HEK293 (cell line): ENCODE measurements at regions not wholly inside any gene's neighbourhood (a gene's known extent, or its start where the extent isn't known, plus 50 kb on each side); places are given as distances from the start of the nearest gene placed in this dataset.

Source experiments
- CTCF ChIA-PET: fragments of 350-600 bp; formaldehyde crosslinking; extraction: SDS; loops from one replicate; lab custom pipeline; 2021; ENCODE audit warnings: antibody characterized with exemption; lab: Yijun Ruan, JAX
- POLR2A ChIA-PET: fragments of 300-600 bp; formaldehyde crosslinking; extraction: SDS; loops from one replicate; lab custom pipeline; 2020; ENCODE audit warnings: antibody characterized with exemption, inconsistent platforms; lab: Yijun Ruan, JAX
- H3K27ac ChIP-seq: fragments of 200-500 bp; sonication (Bioruptor generic); 2 replicates; pipeline ENCODE4 v1.5.1; 2014; ENCODE audit warnings: low read depth, low read length, control low read depth, inconsistent platforms; ENCODE audit errors: extremely low read depth
- H3K36me3 ChIP-seq, 2 experiments: fragments of 200-500 bp in 1 of 2; sonication (Bioruptor generic) in 1 of 2; 1 replicate in 1 of 2; 2 replicates in 1 of 2; pipeline ENCODE4 v1.5.1; 2014 to 2017; ENCODE audit warnings: inconsistent platforms in 2 of 2, low read length in 2 of 2; ENCODE audit not compliant: control insufficient read depth in 2 of 2, insufficient read depth in 1 of 2
- H3K4me1 ChIP-seq: fragments of 200-500 bp; sonication (Bioruptor generic); 2 replicates; pipeline ENCODE4 v1.5.1; 2014; ENCODE audit warnings: mild to moderate bottlenecking, low read length, inconsistent platforms; ENCODE audit not compliant: control insufficient read depth, insufficient read depth
- H3K4me3 ChIP-seq: 2 replicates; pipeline ENCODE4 v1.5.1; 2011; ENCODE audit warnings: low read depth, mild to moderate bottlenecking, control low read depth, low read length, moderate library complexity
- H3K9me3 ChIP-seq: fragments of 200-500 bp; sonication (Bioruptor generic); 2 replicates; pipeline ENCODE4 v1.5.1; 2014; ENCODE audit warnings: low read depth, low read length, inconsistent platforms; ENCODE audit not compliant: control insufficient read depth, insufficient read depth
- CTCF ChIP-seq: fragments of 450-650 bp; formaldehyde crosslinking; IDR thresholded peaks from 2 replicates; pipeline ENCODE4 v1.5.1; 2016; ENCODE audit warnings: missing biosample characterization, missing genetic modification characterization
- EGR2 ChIP-seq: fragments of 450-650 bp; formaldehyde crosslinking; IDR thresholded peaks from 2 replicates; pipeline ENCODE4 v1.5.1; 2016; ENCODE audit warnings: low read depth, missing biosample characterization, missing genetic modification characterization
- GLIS2 ChIP-seq: fragments of 450-650 bp; formaldehyde crosslinking; IDR thresholded peaks from 2 replicates; pipeline ENCODE4 v1.5.1; 2016; ENCODE audit warnings: missing biosample characterization, missing genetic modification characterization
- HOXC10 ChIP-seq: sonication (generic); formaldehyde crosslinking; IDR thresholded peaks from 2 replicates; pipeline ENCODE4 v1.8.1; 2023; ENCODE audit warnings: mild to moderate bottlenecking, missing genetic modification reagents
- KLF7 ChIP-seq: fragments of 450-650 bp; formaldehyde crosslinking; IDR thresholded peaks from 2 replicates; pipeline ENCODE4 v1.5.1; 2016; ENCODE audit warnings: missing biosample characterization, missing genetic modification characterization, borderline replicate concordance
- PBX3 ChIP-seq: sonication (generic); formaldehyde crosslinking; IDR thresholded peaks from 2 replicates; pipeline ENCODE4 v1.8.1; 2022; ENCODE audit warnings: mild to moderate bottlenecking, moderate library complexity, missing genetic modification reagents
- RBAK ChIP-seq: fragments of 450-650 bp; formaldehyde crosslinking; IDR thresholded peaks from 2 replicates; pipeline ENCODE4 v1.5.1; 2016; ENCODE audit warnings: missing biosample characterization, missing genetic modification characterization
- SCRT1 ChIP-seq: fragments of 450-650 bp; formaldehyde crosslinking; IDR thresholded peaks from 2 replicates; pipeline ENCODE4 v1.5.1; 2016; ENCODE audit warnings: missing biosample characterization, missing genetic modification characterization, borderline replicate concordance
- SP7 ChIP-seq: fragments of 450-650 bp; formaldehyde crosslinking; IDR thresholded peaks from 2 replicates; pipeline ENCODE4 v1.5.1; 2016; ENCODE audit warnings: missing biosample characterization, missing genetic modification characterization
- ZBTB10 ChIP-seq: fragments of 450-650 bp; formaldehyde crosslinking; IDR thresholded peaks from 2 replicates; pipeline ENCODE4 v1.5.1; 2016; ENCODE audit warnings: missing biosample characterization, missing genetic modification characterization
- ZNF114 ChIP-seq: fragments of 450-650 bp; formaldehyde crosslinking; IDR thresholded peaks from 2 replicates; pipeline ENCODE4 v1.5.0; 2017; ENCODE audit warnings: missing biosample characterization, missing genetic modification characterization
- ZNF121 ChIP-seq: fragments of 450-650 bp; formaldehyde crosslinking; IDR thresholded peaks from 2 replicates; pipeline ENCODE4 v1.5.1; 2016; ENCODE audit warnings: missing biosample characterization, missing genetic modification characterization
- ZNF146 ChIP-seq: fragments of 450-650 bp; formaldehyde crosslinking; IDR thresholded peaks from 2 replicates; pipeline ENCODE4 v1.5.1; 2016; ENCODE audit warnings: missing biosample characterization, missing genetic modification characterization
- ZNF169 ChIP-seq: fragments of 450-650 bp; formaldehyde crosslinking; IDR thresholded peaks from 2 replicates; pipeline ENCODE4 v1.5.1; 2016; ENCODE audit warnings: missing biosample characterization, missing genetic modification characterization
- ZNF214 ChIP-seq: fragments of 450-650 bp; formaldehyde crosslinking; IDR thresholded peaks from 2 replicates; pipeline ENCODE4 v1.5.1; 2017; ENCODE audit warnings: missing biosample characterization, mild to moderate bottlenecking, missing genetic modification characterization, borderline replicate concordance
- ZNF24 ChIP-seq: fragments of 450-650 bp; formaldehyde crosslinking; IDR thresholded peaks from 2 replicates; pipeline ENCODE4 v1.5.1; 2016; ENCODE audit warnings: missing biosample characterization, missing genetic modification characterization
- ZNF335 ChIP-seq: fragments of 450-650 bp; formaldehyde crosslinking; conservative IDR thresholded peaks from 2 replicates; pipeline ENCODE4 v1.5.1; 2016; ENCODE audit warnings: missing biosample characterization, missing genetic modification characterization
- ZNF354C ChIP-seq: fragments of 450-650 bp; formaldehyde crosslinking; IDR thresholded peaks from 2 replicates; pipeline ENCODE4 v1.5.1; 2016; ENCODE audit warnings: missing biosample characterization, missing genetic modification characterization, low read depth, borderline replicate concordance
- ZNF530 ChIP-seq: fragments of 450-650 bp; formaldehyde crosslinking; IDR thresholded peaks from 2 replicates; pipeline ENCODE4 v1.5.1; 2016; ENCODE audit warnings: low read depth, missing biosample characterization, missing genetic modification characterization
- ZNF544 ChIP-seq: fragments of 450-650 bp; formaldehyde crosslinking; IDR thresholded peaks from 2 replicates; pipeline ENCODE4 v1.5.0; 2017; ENCODE audit warnings: missing biosample characterization, missing genetic modification characterization
- ZNF555 ChIP-seq: fragments of 450-650 bp; formaldehyde crosslinking; conservative IDR thresholded peaks from 2 replicates; pipeline ENCODE4 v1.5.1; 2017; ENCODE audit warnings: missing biosample characterization, mild to moderate bottlenecking, missing genetic modification characterization, inconsistent platforms
- ZNF677 ChIP-seq: fragments of 450-650 bp; IDR thresholded peaks from 2 replicates; pipeline ENCODE4 v1.5.0; 2018; ENCODE audit warnings: missing biosample characterization, mild to moderate bottlenecking, missing genetic modification characterization, moderate library complexity
- ZNF704 ChIP-seq: fragments of 450-650 bp; formaldehyde crosslinking; IDR thresholded peaks from 2 replicates; pipeline ENCODE4 v1.5.1; 2016; ENCODE audit warnings: missing biosample characterization, missing genetic modification characterization
- ZNF747 ChIP-seq: fragments of 450-650 bp; formaldehyde crosslinking; IDR thresholded peaks from 2 replicates; pipeline ENCODE4 v1.5.1; 2016; ENCODE audit warnings: missing biosample characterization, missing genetic modification characterization
- ZNF777 ChIP-seq: fragments of 450-650 bp; formaldehyde crosslinking; IDR thresholded peaks from 2 replicates; pipeline ENCODE4 v1.5.1; 2017; ENCODE audit warnings: missing biosample characterization, missing genetic modification characterization, borderline replicate concordance
- ZNF837 ChIP-seq: fragments of 450-650 bp; formaldehyde crosslinking; IDR thresholded peaks from 2 replicates; pipeline ENCODE4 v1.5.1; 2016; ENCODE audit warnings: missing biosample characterization, missing genetic modification characterization
- ZSCAN18 ChIP-seq: fragments of 450-650 bp; formaldehyde crosslinking; IDR thresholded peaks from 2 replicates; pipeline ENCODE4 v1.5.1; 2016; ENCODE audit warnings: missing biosample characterization, missing genetic modification characterization

GRCh38 chr4:111986095-111986494 lies 159.2 kb upstream of the FAM241A start:
- CTCF ChIA-PET, result interaction anchor here (0.6 kb wide), 1 partner anchor 24 kb away, joined by 3 read pairs; no protein-coding TSS in a partner anchor

GRCh38 chr4:111988514-111988913 lies 156.7 kb upstream of the FAM241A start:
- H3K27ac ChIP-seq, result no peak overlapping the region
- no peaks in the 10 kb centered on the region for H3K9me3 ChIP-seq
- ChIA-PET CTCF (no interaction called here), POLR2A (no interaction called here)
- H3K36me3 ChIP-seq, result no peaks in the 10 kb centered on the region
- peaks cover 2% of the 10 kb centered on the region; the same call in 1 of the 2 replicates for H3K4me1 ChIP-seq
- no peak overlapping the region for H3K4me3 ChIP-seq
- TF ChIP-seq ZNF335 (tag by site-specific recombination), result no peak
- no peak for TF ChIP-seq SCRT1 (tag by site-specific recombination)
- TF ChIP-seq KLF7 (tag by site-specific recombination), result no peak
- TF ChIP-seq ZNF704 (tag by site-specific recombination), result no peak
- no peak for TF ChIP-seq ZNF555
- TF ChIP-seq ZNF146 (tag by site-specific recombination), result no peak
- no peak for TF ChIP-seq ZNF169 (tag by site-specific recombination)
- TF ChIP-seq SP7 (tag by site-specific recombination), result no peak
- TF ChIP-seq ZNF530, result no peak
- no peak for TF ChIP-seq PBX3 (CRISPR knock-in tag)
- no peak for TF ChIP-seq ZNF837 (tag by site-specific recombination)
- TF ChIP-seq ZNF114, result no peak
- TF ChIP-seq RBAK, result no peak
- no peak for TF ChIP-seq ZNF747
- TF ChIP-seq ZNF777, result no peak
- TF ChIP-seq ZBTB10 (tag by site-specific recombination), result no peak
- TF ChIP-seq ZNF354C (tag by site-specific recombination), result no peak

More at GRCh38 chr4:111986095-111986494, 159.2 kb upstream of the FAM241A start:
- Histone ChIP-seq H3K9me3 (no peaks in the 10 kb centered on the region), H3K4me1 (no peaks in the 10 kb centered on the region; the same call in 1 of the 2 replicates), H3K4me3 (no peak overlapping the region), H3K27ac (no peak overlapping the region), H3K36me3 (no peaks in the 10 kb centered on the region)
- TF ChIP-seq GLIS2 (tag by site-specific recombination), result no peak
- no peak for TF ChIP-seq ZNF544 (tag by site-specific recombination)
- no peak for TF ChIP-seq ZNF214 (tag by site-specific recombination)
- TF ChIP-seq ZSCAN18 (tag by site-specific recombination), result no peak
- no peak for TF ChIP-seq CTCF (tag by site-specific recombination)
- no peak for TF ChIP-seq ZNF677
- TF ChIP-seq EGR2 (tag by site-specific recombination), result no peak
- TF ChIP-seq HOXC10, result no peak
- no peak for TF ChIP-seq ZNF146 (tag by site-specific recombination)
- TF ChIP-seq ZNF121, result no peak
- TF ChIP-seq ZNF24, result no peak
- POLR2A ChIA-PET, result no interaction called here
